Stimulated activated CD4-positive, alpha-beta T cell treated with anti-CD3 and anti-CD28 coated beads, TNF-alpha, amount 100 ng/mL, for 1 hour (primary cell): ENCODE measurements at regions not wholly inside any gene's neighbourhood (a gene's known extent, or its start where the extent isn't known, plus 50 kb on each side); places are given as distances from the start of the nearest gene placed in this dataset.

Experiments
- DNase-seq, 3 donors: peaks; one replicate each; pipeline ENCODE4 v3.0.0-alpha.2; 2020; ENCODE audit warnings: low read depth in 3 of 3, low spot score in 1 of 3

DNA sequence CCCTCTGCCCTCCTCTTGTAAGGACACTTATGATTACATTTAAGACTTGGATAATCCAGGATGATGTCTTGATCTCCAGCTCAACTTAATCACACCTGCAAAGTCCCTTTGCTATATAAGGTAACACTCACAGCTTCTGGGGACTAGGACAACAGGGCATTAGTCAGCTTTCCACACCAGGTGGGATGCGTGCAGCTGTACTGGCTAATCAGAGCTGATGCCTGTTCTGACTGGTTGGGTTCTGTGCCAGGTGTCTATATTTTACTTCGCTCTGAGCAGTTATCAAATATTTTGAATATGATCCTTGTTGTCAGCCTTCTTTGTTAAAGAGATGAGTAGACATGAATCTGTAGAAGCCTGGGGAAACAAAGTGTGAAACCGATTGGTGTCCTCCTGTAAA is 115.5 kb upstream of the ATP8B1 start:
- no peak for DNase-seq

DNA sequence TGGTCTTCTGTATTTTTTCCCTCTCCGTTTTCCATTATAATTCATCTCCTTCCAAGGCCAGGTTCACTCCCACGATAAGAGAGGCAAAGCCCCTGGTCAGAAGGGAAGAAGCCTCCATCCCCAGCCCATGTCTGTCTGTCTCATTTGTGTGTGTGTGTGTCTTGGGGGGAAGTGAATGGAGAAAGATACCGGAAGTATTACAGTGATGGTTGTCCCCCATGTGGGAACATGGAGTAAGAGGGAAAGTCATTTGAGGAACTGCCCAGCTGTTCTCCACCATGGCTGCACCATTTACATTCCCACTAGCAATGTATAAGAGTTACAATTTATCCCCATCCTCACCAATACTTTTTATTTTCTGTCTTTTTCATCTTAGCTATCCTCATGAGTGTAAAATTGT is 113.6 kb upstream of the ATP8B1 start:
- no peak for DNase-seq

- no peak for DNase-seq
Observed at GRCh38 chr18:57915865-57916582, 112.9 kb upstream of the ATP8B1 start.

- DNase-seq, result no peak
Observed at GRCh38 chr18:57915248-57915647, 112.1 kb upstream of the ATP8B1 start.

DNA sequence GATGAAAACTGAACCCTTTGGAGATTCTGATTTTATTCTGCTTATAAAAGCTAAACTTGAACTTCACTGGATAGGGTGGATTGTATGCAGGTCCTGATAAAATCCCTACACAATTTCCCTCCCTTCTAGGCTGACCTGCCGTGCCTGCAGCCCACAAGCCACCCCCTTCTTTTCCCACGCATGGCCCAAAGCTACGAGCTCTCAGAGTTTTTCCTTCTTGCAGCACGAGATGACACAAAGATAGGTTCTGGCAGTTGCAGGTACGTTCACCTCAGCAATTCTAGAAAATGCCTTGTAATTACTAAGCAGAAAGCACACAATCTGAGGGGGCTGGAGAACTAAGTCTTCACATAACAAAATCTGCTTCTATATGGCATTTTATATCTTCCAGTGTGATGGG is 110.6 kb upstream of the ATP8B1 start:
- DNase-seq, result no peak

- no peak for DNase-seq
Observed at GRCh38 chr18:57910817-57911216, 107.7 kb upstream of the ATP8B1 start.

DNA sequence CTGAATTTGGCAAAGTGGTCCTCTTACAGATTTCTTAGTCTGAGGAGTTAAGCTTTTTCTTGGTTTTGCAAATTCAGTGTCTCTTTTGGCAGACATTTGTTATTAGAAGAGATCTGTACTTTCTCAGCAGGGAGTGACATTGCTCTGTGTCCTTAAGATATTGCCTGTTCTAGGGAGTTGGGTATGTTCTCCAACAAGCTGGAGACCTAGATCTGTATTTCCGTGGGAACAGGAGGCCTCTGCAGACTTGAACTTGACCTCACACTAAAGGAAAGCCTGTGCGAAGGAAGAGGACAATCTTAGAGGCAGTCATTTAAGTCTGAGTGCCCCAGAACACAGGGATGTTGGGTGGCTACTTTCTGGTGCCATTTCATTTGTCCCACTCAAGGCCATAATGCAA is 107.0 kb upstream of the ATP8B1 start:
- DNase-seq, result no peak

GRCh38 chr18:57909620-57910019 is 106.5 kb upstream of the ATP8B1 start:
- no peak for DNase-seq

DNA sequence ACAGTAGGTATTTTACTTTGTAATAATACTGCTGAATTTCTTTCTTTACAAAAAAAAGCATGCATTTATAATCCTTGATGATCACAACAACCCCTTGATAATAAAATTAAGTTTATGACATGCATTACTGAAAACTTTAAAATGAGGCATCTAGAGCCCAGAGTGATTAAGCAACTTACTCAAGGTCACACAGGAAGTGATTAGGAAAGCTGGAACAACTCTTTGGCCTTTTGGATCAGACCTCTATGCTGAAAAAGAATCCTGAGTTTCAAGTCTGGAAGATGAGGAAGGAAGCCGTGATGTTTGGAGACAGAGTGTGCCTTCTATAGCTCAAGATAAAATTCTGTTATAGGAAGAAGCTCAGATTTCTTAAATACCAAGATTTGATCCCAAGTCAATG is 105.0 kb upstream of the ATP8B1 start:
- DNase-seq, result no peak

DNA sequence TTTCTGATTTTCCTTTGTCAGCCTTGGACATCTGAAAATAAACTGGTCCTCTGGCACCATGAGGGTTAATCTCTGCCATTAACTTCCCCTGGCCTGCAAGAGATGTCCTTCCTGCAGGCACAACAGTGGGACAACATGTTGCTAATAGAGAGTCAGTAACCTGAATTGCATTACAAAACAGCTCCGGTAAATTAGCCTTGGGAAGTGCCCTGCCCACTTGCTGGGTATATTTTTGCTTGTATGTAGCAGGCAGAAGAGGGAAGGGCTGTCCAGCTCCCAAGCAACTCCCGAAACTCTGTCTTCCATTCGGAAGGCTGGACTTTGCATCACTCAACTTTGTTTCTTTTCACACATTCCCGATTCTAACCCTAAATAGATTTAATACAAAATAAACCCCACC is 104.4 kb upstream of the ATP8B1 start:
- no peak for DNase-seq

- DNase-seq, result no peak
Observed at GRCh38 chr18:57906852-57907251, 103.7 kb upstream of the ATP8B1 start.

DNA sequence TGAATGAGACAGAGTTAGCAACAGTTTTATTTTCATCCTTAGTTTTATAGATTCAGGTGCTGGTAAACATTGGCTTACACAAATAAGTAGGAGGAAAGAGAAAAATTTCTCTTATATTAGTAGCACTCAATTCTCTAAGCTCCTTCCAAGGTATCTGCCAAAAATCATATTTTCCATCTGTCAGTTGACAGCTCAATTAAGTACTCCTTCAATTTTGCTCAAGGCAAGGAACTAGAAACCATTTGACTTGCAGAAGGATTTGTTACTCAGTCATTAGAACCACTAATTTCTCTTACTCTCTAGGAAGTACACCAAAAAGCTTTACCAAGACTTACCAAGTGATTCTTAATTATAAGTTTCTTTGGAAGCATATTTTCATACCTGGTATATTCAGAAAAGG is 101.4 kb upstream of the ATP8B1 start:
- no peak for DNase-seq

- DNase-seq, result no peak
Observed at GRCh38 chr18:57902721-57903120, 99.6 kb upstream of the ATP8B1 start.

DNA sequence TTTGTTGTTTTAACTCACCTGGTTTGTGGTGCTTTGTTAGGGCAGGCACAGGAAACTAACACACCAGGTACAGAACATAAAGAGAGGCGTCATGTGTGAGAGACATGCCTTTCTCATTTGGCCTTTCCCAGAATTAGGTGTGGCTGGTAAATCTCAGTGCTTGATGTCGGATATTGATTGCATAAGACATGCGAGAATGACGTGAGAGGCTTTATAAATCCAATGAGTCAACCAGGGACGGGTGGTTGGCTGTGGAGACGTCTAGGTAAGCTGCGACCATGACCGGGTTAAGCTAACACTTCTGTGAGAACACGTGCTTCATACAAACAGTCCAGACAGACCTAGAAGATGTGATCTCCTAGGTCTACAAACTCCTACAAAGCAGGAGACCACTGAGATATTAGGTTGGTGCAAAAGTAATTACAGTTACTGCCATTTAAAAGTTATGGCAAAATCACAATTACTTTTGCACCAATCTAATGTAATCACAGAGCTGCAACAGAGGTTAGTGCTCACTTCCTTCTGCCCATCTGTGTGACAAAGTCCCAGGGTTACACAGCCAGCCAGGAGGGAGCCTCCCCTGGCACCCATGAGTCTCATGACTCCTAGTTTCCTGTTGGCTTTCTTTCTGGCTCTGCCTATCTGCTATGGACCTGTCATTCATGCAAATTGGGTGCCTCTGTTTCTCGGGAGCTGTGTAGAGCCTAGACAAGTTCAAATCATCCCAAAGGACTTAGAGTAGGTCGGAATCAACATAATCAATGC is 98.9 kb upstream of the ATP8B1 start:
- no peak for DNase-seq

- DNase-seq, result no peak
Observed at GRCh38 chr18:57900906-57901435, 97.9 kb upstream of the ATP8B1 start.

GRCh38 chr18:57898506-57899124 is 95.5 kb upstream of the ATP8B1 start:
- DNase-seq, result no peak

DNA sequence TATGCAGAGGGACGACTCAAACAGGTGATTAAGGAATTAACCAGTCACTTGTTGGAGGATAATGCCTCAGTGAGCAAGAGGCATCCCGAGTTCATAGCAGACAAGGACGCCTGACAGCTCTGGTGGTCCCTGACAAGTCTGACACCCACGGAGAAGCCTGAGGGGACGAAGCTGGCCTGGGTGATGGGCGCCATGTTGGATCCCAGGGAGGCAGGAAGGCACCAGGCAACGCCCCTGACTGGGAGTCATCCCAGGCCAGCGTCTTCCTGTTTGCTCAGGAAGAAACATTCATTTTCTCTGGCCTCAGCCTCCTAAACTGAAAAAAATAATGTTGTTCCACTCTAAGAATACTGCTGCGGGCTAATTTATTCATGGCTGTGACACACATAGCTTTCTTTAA is 92.1 kb upstream of the ATP8B1 start:
- DNase-seq, result no peak

DNA sequence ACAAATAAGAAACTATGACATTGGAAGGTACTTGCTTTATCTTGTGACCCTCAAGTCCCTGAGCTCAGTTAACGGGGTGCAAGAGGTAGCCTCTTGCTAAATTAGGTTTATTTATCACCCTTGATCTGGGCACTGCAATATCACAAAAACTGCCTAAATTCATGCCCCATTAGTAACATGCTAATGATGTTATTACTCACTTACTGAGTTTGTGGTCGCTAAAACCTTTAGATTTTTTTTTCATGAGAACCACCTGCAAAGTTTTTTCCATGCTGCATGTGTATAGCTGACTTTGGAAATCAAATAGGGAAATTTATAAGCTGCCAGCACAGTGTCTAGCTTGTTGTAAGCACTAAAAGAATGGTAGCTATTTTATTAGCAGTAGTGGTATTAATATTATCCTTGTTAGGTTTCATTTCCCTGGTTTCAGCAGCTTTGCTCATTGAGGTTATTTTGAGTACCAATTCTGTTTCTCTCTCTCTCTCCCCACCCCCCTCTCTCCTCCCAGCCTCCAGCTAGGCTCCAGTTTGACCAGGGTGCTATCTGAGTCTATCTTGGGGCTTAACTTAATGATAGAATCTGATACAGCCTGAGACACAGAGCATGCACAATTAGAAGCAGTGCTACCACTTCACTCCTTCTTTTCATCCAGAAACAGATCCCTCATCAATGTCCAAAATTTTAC is 88.7 kb upstream of the ATP8B1 start:
- DNase-seq, result no peak

GRCh38 chr18:57890266-57890665 is 87.2 kb upstream of the ATP8B1 start:
- no peak for DNase-seq

GRCh38 chr18:57889841-57890240 is 86.7 kb upstream of the ATP8B1 start:
- no peak for DNase-seq

DNA sequence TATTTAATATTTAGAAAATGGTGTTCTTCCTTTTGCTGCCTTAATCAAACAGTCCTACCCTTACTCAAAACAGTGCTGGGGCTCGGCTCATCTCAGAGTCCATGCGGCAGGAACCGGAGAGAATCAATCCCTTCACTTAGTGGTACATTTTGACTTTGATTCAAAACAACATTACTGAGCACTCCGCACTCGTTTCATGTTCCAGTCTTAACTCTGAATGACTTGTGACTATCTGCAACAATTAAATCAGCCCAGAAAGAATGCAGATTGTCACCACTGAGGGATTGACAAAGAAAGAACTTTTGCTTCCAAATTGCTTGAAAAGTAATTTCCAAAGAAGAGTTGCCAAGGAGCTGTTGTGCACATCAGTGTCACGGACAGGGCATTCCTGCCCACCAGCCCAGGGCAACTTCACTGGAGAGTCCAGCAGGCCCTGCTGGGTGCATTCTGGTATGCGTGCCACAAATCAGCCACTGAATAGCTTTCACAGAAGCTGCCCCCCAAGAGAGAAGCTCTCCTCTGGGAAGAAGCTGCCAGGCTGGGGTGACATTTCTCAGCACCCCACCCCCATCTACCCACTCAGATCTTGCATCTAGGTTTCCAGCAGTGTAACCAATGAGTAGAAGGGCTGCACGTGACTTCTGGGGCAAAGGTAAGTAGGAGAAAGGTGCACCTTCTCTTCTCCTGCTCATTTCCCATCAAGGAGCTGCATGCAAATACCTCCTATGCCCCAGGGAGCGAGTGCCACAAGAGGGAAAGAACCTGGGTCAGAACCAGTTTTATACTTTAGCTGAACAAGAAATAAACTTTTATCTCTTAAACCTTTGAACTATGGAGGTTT is 84.6 kb upstream of the ATP8B1 start:
- DNase-seq, result no peak
